Activated CD4-positive, alpha-beta memory T cell treated with anti-CD3 and anti-CD28 coated beads for 36 hours (primary cell): ENCODE measurements at regions not wholly inside any gene's neighbourhood (a gene's known extent, or its start where the extent isn't known, plus 50 kb on each side); places are given as distances from the start of the nearest gene placed in this dataset.

Experiments used
- CTCF ChIA-PET: fragments of 350-600 bp; sonication (Branson Sonifier 250); formaldehyde crosslinking; loops from one replicate; lab custom pipeline; 2021; ENCODE audit warnings: antibody characterized with exemption, inconsistent platforms; lab: Charles Lee
- POLR2A ChIA-PET: fragments of 350-600 bp; sonication (Branson Sonifier 250); formaldehyde crosslinking; loops from one replicate; lab custom pipeline; 2021; ENCODE audit warnings: antibody characterized with exemption; lab: Charles Lee
- DNase-seq: peaks from one replicate; pipeline ENCODE4 v3.0.0-alpha.2; 2020
- H3K27ac Mint-ChIP-seq: one replicate; pipeline ENCODE4 v1.8.0; 2021; ENCODE audit warnings: mixed read lengths
- H3K27me3 Mint-ChIP-seq: one replicate; pipeline ENCODE4 v1.8.0; 2021; ENCODE audit warnings: mixed read lengths
- H3K36me3 Mint-ChIP-seq: one replicate; pipeline ENCODE4 v1.8.0; 2021; ENCODE audit warnings: mixed read lengths
- H3K4me1 Mint-ChIP-seq: one replicate; pipeline ENCODE4 v1.8.0; 2021; ENCODE audit warnings: low read depth, mixed read lengths
- H3K4me3 Mint-ChIP-seq: one replicate; pipeline ENCODE4 v1.8.0; 2021; ENCODE audit warnings: mild to moderate bottlenecking, mixed read lengths
- H3K9me3 Mint-ChIP-seq: one replicate; pipeline ENCODE4 v1.8.0; 2021; ENCODE audit warnings: mixed read lengths
- intact Hi-C: fragments of 100-400 bp; cut with micrococcal nuclease; formaldehyde crosslinking; loops from one replicate; pipeline ENCODE4 v1.15.1; 2023

GRCh38 chr4:34850968-34851367, 1393.3 kb downstream of the ARAP2 start:
- H3K4me1 Mint-ChIP-seq, result no peaks in the 10 kb centered on the region
- POLR2A ChIA-PET, result no interaction called here

GRCh38 chr4:34851411-34851810, 1392.9 kb downstream of the ARAP2 start:
- no peak overlapping the region for H3K4me3 Mint-ChIP-seq
- POLR2A ChIA-PET, result no interaction called here
- H3K27ac Mint-ChIP-seq, result no peak overlapping the region
- intact Hi-C loops, result no loop called here
- H3K27me3 Mint-ChIP-seq, result no peaks in the 10 kb centered on the region
- no peaks in the 10 kb centered on the region for H3K4me1 Mint-ChIP-seq
- no peak for DNase-seq
- H3K36me3 Mint-ChIP-seq, result no peaks in the 10 kb centered on the region
- peaks cover 2% of the 10 kb centered on the region for H3K9me3 Mint-ChIP-seq
- CTCF ChIA-PET, result no interaction called here

More at GRCh38 chr4:34850968-34851367, 1393.3 kb downstream of the ARAP2 start:
- Mint-ChIP-seq H3K9me3 (peaks cover 2% of the 10 kb centered on the region), H3K36me3 (no peaks in the 10 kb centered on the region), H3K4me3 (no peak overlapping the region), H3K27me3 (no peaks in the 10 kb centered on the region), H3K27ac (no peak overlapping the region)
- CTCF ChIA-PET, result no interaction called here
- no peak for DNase-seq
- intact Hi-C loops, result no loop called here

- no peaks in the 10 kb centered on the region for H3K4me1 Mint-ChIP-seq
- peaks cover 2% of the 10 kb centered on the region for H3K9me3 Mint-ChIP-seq
- H3K27me3 Mint-ChIP-seq, result no peaks in the 10 kb centered on the region
- H3K27ac Mint-ChIP-seq, result no peak overlapping the region
- intact Hi-C loops, result no loop called here
- ChIA-PET CTCF (no interaction called here), POLR2A (no interaction called here)
- H3K36me3 Mint-ChIP-seq, result no peaks in the 10 kb centered on the region
- no peak overlapping the region for H3K4me3 Mint-ChIP-seq
- no peak for DNase-seq
Observed at GRCh38 chr4:34854451-34854850, 1389.9 kb downstream of the ARAP2 start.

- intact Hi-C loops, result no loop called here
- Mint-ChIP-seq H3K36me3 (no peaks in the 10 kb centered on the region), H3K4me3 (no peak overlapping the region), H3K27ac (no peak overlapping the region), H3K4me1 (no peaks in the 10 kb centered on the region), H3K9me3 (peaks cover 1% of the 10 kb centered on the region), H3K27me3 (no peaks in the 10 kb centered on the region)
- ChIA-PET POLR2A (no interaction called here), CTCF (no interaction called here)
- no peak for DNase-seq
Observed at GRCh38 chr4:34861666-34862065, 1382.6 kb downstream of the ARAP2 start.

- intact Hi-C loops, result no loop called here
- ChIA-PET CTCF (no interaction called here), POLR2A (no interaction called here)
- no peak overlapping the region for H3K4me3 Mint-ChIP-seq
- DNase-seq, result no peak
- peaks cover 23% of the 10 kb centered on the region for H3K9me3 Mint-ChIP-seq
- no peak overlapping the region for H3K27ac Mint-ChIP-seq
- H3K27me3 Mint-ChIP-seq, result no peaks in the 10 kb centered on the region
- no peaks in the 10 kb centered on the region for H3K4me1 Mint-ChIP-seq
- no peaks in the 10 kb centered on the region for H3K36me3 Mint-ChIP-seq
Observed at GRCh38 chr4:34878961-34879360, 1365.4 kb downstream of the ARAP2 start.

- ChIA-PET POLR2A (no interaction called here), CTCF (no interaction called here)
- H3K27me3 Mint-ChIP-seq, result no peaks in the 10 kb centered on the region
Observed at GRCh38 chr4:34880246-34880645, 1364.1 kb downstream of the ARAP2 start.

GRCh38 chr4:34891892-34892291, 1352.4 kb downstream of the ARAP2 start:
- intact Hi-C loops, result no loop called here
- ChIA-PET CTCF (no interaction called here), POLR2A (no interaction called here)
- no peak overlapping the region for H3K4me3 Mint-ChIP-seq
- H3K27ac Mint-ChIP-seq, result no peak overlapping the region
- DNase-seq, result no peak
- no peaks in the 10 kb centered on the region for H3K27me3 Mint-ChIP-seq
- H3K36me3 Mint-ChIP-seq, result no peaks in the 10 kb centered on the region
- no peaks in the 10 kb centered on the region for H3K4me1 Mint-ChIP-seq
- peaks cover 14% of the 10 kb centered on the region for H3K9me3 Mint-ChIP-seq

More at GRCh38 chr4:34880246-34880645, 1364.1 kb downstream of the ARAP2 start:
- H3K9me3 Mint-ChIP-seq, result peaks cover 22% of the 10 kb centered on the region
- no peaks in the 10 kb centered on the region for H3K4me1 Mint-ChIP-seq
- H3K27ac Mint-ChIP-seq, result no peak overlapping the region
- no peak overlapping the region for H3K4me3 Mint-ChIP-seq
- no peaks in the 10 kb centered on the region for H3K36me3 Mint-ChIP-seq
- DNase-seq, result no peak
- intact Hi-C loops, result no loop called here

- CTCF ChIA-PET, result no interaction called here
- H3K27me3 Mint-ChIP-seq, result no peaks in the 10 kb centered on the region
Observed at GRCh38 chr4:34893382-34893781, 1350.9 kb downstream of the ARAP2 start.

GRCh38 chr4:34920032-34920431, 1324.3 kb downstream of the ARAP2 start:
- H3K36me3 Mint-ChIP-seq, result no peaks in the 10 kb centered on the region
- ChIA-PET POLR2A (no interaction called here), CTCF (no interaction called here)
- intact Hi-C loops, result no loop called here
- H3K4me1 Mint-ChIP-seq, result no peaks in the 10 kb centered on the region
- peaks cover 2% of the 10 kb centered on the region for H3K9me3 Mint-ChIP-seq
- no peaks in the 10 kb centered on the region for H3K27me3 Mint-ChIP-seq
- no peak for DNase-seq
- no peak overlapping the region for H3K27ac Mint-ChIP-seq
- no peak overlapping the region for H3K4me3 Mint-ChIP-seq

More at GRCh38 chr4:34893382-34893781, 1350.9 kb downstream of the ARAP2 start:
- POLR2A ChIA-PET, result no interaction called here
- peaks cover 14% of the 10 kb centered on the region for H3K9me3 Mint-ChIP-seq
- H3K4me1 Mint-ChIP-seq, result no peaks in the 10 kb centered on the region
- intact Hi-C loops, result no loop called here
- H3K36me3 Mint-ChIP-seq, result no peaks in the 10 kb centered on the region
- no peak overlapping the region for H3K27ac Mint-ChIP-seq
- DNase-seq, result no peak
- no peak overlapping the region for H3K4me3 Mint-ChIP-seq

- CTCF ChIA-PET, result no interaction called here
- Mint-ChIP-seq H3K9me3 (peaks cover 3% of the 10 kb centered on the region), H3K27me3 (no peaks in the 10 kb centered on the region), H3K36me3 (no peaks in the 10 kb centered on the region), H3K4me1 (no peaks in the 10 kb centered on the region), H3K27ac (no peak overlapping the region), H3K4me3 (no peak overlapping the region)
- intact Hi-C loops, result no loop called here
- POLR2A ChIA-PET, result no interaction called here
- DNase-seq, result no peak
Observed at GRCh38 chr4:34921391-34921790, 1322.9 kb downstream of the ARAP2 start.

- no peaks in the 10 kb centered on the region for H3K4me1 Mint-ChIP-seq
- no peaks in the 10 kb centered on the region for H3K27me3 Mint-ChIP-seq
- H3K27ac Mint-ChIP-seq, result no peak overlapping the region
- no peak overlapping the region for H3K4me3 Mint-ChIP-seq
- H3K9me3 Mint-ChIP-seq, result peaks cover 5% of the 10 kb centered on the region
- DNase-seq, result no peak
- no peaks in the 10 kb centered on the region for H3K36me3 Mint-ChIP-seq
- intact Hi-C loops, result no loop called here
- ChIA-PET CTCF (no interaction called here), POLR2A (no interaction called here)
Observed at GRCh38 chr4:34922325-34922724, 1322.0 kb downstream of the ARAP2 start.

GRCh38 chr4:34932591-34932990, 1311.7 kb downstream of the ARAP2 start:
- Mint-ChIP-seq H3K4me3 (no peak overlapping the region), H3K36me3 (no peaks in the 10 kb centered on the region), H3K27ac (no peak overlapping the region), H3K9me3 (peaks cover 3% of the 10 kb centered on the region), H3K27me3 (no peaks in the 10 kb centered on the region), H3K4me1 (no peaks in the 10 kb centered on the region)
- ChIA-PET POLR2A (no interaction called here), CTCF (no interaction called here)
- no peak for DNase-seq
- intact Hi-C loops, result no loop called here

GRCh38 chr4:34935739-34936138, 1308.6 kb downstream of the ARAP2 start:
- H3K9me3 Mint-ChIP-seq, result peaks cover 3% of the 10 kb centered on the region
- POLR2A ChIA-PET, result no interaction called here
- H3K4me3 Mint-ChIP-seq, result no peak overlapping the region
- CTCF ChIA-PET, result interaction anchor here (0.6 kb wide), 1 partner anchor 40 kb away, joined by 5 read pairs; no protein-coding TSS in a partner anchor
- H3K27me3 Mint-ChIP-seq, result no peaks in the 10 kb centered on the region
- H3K27ac Mint-ChIP-seq, result no peak overlapping the region
- no peaks in the 10 kb centered on the region for H3K36me3 Mint-ChIP-seq
- intact Hi-C loops, result no loop called here
- H3K4me1 Mint-ChIP-seq, result no peaks in the 10 kb centered on the region
- DNase-seq, result no peak
